Parathyroid adenoma (tissue), 2 donors: ENCODE measurements at regions not wholly inside any gene's neighbourhood (a gene's known extent, or its start where the extent isn't known, plus 50 kb on each side); places are given as distances from the start of the nearest gene placed in this dataset.

ENCODE experiments used
- H2AFZ ChIP-seq: fragments of 300-600 bp; sonication (generic); one replicate; pipeline ENCODE4 v1.7.0; 2017; ENCODE audit warnings: antibody characterized with exemption, mild to moderate bottlenecking
- H3K27ac ChIP-seq: fragments of 300-600 bp; sonication (generic); one replicate; pipeline ENCODE4 v1.7.0; 2017
- H3K27me3 ChIP-seq: fragments of 300-600 bp; sonication (generic); one replicate; pipeline ENCODE4 v1.7.0; 2017; ENCODE audit warnings: low read length; ENCODE audit not compliant: control insufficient read depth, insufficient read depth
- H3K36me3 ChIP-seq: fragments of 300-600 bp; sonication (generic); one replicate; pipeline ENCODE4 v1.7.0; 2017; ENCODE audit warnings: low read length; ENCODE audit not compliant: control insufficient read depth, insufficient read depth
- H3K4me1 ChIP-seq: fragments of 300-600 bp; sonication (generic); one replicate; pipeline ENCODE4 v1.7.0; 2017; ENCODE audit warnings: control low read depth
- H3K4me2 ChIP-seq: fragments of 300-600 bp; sonication (generic); one replicate; pipeline ENCODE4 v1.7.0; 2017; ENCODE audit warnings: low read length
- H3K4me3 ChIP-seq: fragments of 300-600 bp; sonication (generic); one replicate; pipeline ENCODE4 v1.7.0; 2017; ENCODE audit warnings: low read depth, low read length
- H3K79me2 ChIP-seq: fragments of 300-600 bp; sonication (generic); one replicate; pipeline ENCODE4 v1.7.0; 2017; ENCODE audit warnings: control low read depth
- H3K9ac ChIP-seq: fragments of 300-600 bp; sonication (generic); one replicate; pipeline ENCODE4 v1.7.0; 2017; ENCODE audit warnings: mild to moderate bottlenecking
- H3K9me3 ChIP-seq: fragments of 300-600 bp; sonication (generic); one replicate; pipeline ENCODE4 v1.7.0; 2017; ENCODE audit warnings: low read length; ENCODE audit not compliant: control insufficient read depth
- TF ChIP-seq, protein P1 (sequence below): fragments of 300-600 bp; sonication (generic); IDR thresholded peaks from one replicate; pipeline ENCODE4 v1.7.0; 2017; ENCODE audit warnings: antibody characterized with exemption, mild to moderate bottlenecking
- donor health status: primary hyperparathyroidism.

- Histone ChIP-seq H3K9me3 (no peaks in the 10 kb centered on the region), H2AFZ (no peak overlapping the region), H3K36me3 (no peaks in the 10 kb centered on the region), H3K9ac (no peak overlapping the region), H3K4me3 (no peak overlapping the region), H3K4me1 (no peaks in the 10 kb centered on the region), H3K4me2 (no peak overlapping the region), H3K79me2 (no peaks in the 10 kb centered on the region), H3K27me3 (no peaks in the 10 kb centered on the region), H3K27ac (no peak overlapping the region)
- TF ChIP-seq, protein P1, sequence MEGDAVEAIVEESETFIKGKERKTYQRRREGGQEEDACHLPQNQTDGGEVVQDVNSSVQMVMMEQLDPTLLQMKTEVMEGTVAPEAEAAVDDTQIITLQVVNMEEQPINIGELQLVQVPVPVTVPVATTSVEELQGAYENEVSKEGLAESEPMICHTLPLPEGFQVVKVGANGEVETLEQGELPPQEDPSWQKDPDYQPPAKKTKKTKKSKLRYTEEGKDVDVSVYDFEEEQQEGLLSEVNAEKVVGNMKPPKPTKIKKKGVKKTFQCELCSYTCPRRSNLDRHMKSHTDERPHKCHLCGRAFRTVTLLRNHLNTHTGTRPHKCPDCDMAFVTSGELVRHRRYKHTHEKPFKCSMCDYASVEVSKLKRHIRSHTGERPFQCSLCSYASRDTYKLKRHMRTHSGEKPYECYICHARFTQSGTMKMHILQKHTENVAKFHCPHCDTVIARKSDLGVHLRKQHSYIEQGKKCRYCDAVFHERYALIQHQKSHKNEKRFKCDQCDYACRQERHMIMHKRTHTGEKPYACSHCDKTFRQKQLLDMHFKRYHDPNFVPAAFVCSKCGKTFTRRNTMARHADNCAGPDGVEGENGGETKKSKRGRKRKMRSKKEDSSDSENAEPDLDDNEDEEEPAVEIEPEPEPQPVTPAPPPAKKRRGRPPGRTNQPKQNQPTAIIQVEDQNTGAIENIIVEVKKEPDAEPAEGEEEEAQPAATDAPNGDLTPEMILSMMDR, result no peak
Observed at GRCh38 chr4:123841447-123842121, 445.0 kb downstream of the SPRY1 start.

GRCh38 chr4:123843137-123843536, 446.5 kb downstream of the SPRY1 start:
- H3K36me3 ChIP-seq, result no peaks in the 10 kb centered on the region
- no peak overlapping the region for H3K9ac ChIP-seq
- H3K27ac ChIP-seq, result no peak overlapping the region
- no peaks in the 10 kb centered on the region for H3K27me3 ChIP-seq
- no peaks in the 10 kb centered on the region for H3K79me2 ChIP-seq
- TF ChIP-seq, protein P1, result no peak
- no peaks in the 10 kb centered on the region for H3K9me3 ChIP-seq
- no peak overlapping the region for H3K4me2 ChIP-seq
- H3K4me1 ChIP-seq, result no peaks in the 10 kb centered on the region
- no peak overlapping the region for H2AFZ ChIP-seq
- no peak overlapping the region for H3K4me3 ChIP-seq

- Histone ChIP-seq H3K9ac (no peak overlapping the region), H3K79me2 (no peaks in the 10 kb centered on the region), H3K27ac (no peak overlapping the region)
Observed at GRCh38 chr4:123844374-123844773, 447.8 kb downstream of the SPRY1 start.

GRCh38 chr4:123846092-123846491, 449.5 kb downstream of the SPRY1 start:
- Histone ChIP-seq H3K4me1 (no peaks in the 10 kb centered on the region), H3K4me2 (no peak overlapping the region), H3K27ac (no peak overlapping the region), H2AFZ (no peak overlapping the region), H3K27me3 (no peaks in the 10 kb centered on the region), H3K79me2 (no peaks in the 10 kb centered on the region), H3K4me3 (no peak overlapping the region), H3K9ac (no peak overlapping the region), H3K36me3 (no peaks in the 10 kb centered on the region), H3K9me3 (no peaks in the 10 kb centered on the region)
- TF ChIP-seq, protein P1, result no peak

More at GRCh38 chr4:123844374-123844773, 447.8 kb downstream of the SPRY1 start:
- no peaks in the 10 kb centered on the region for H3K27me3 ChIP-seq
- H3K36me3 ChIP-seq, result no peaks in the 10 kb centered on the region
- no peaks in the 10 kb centered on the region for H3K9me3 ChIP-seq
- no peak overlapping the region for H3K4me3 ChIP-seq
- H2AFZ ChIP-seq, result no peak overlapping the region
- H3K4me2 ChIP-seq, result no peak overlapping the region
- H3K4me1 ChIP-seq, result no peaks in the 10 kb centered on the region
- TF ChIP-seq, protein P1, result no peak

- H3K9ac ChIP-seq, result no peak overlapping the region
- no peaks in the 10 kb centered on the region for H3K79me2 ChIP-seq
- no peaks in the 10 kb centered on the region for H3K36me3 ChIP-seq
- TF ChIP-seq, protein P1, result no peak
- H3K4me1 ChIP-seq, result no peaks in the 10 kb centered on the region
- no peak overlapping the region for H3K4me2 ChIP-seq
- no peak overlapping the region for H3K4me3 ChIP-seq
- no peak overlapping the region for H3K27ac ChIP-seq
- H2AFZ ChIP-seq, result no peak overlapping the region
- no peaks in the 10 kb centered on the region for H3K9me3 ChIP-seq
- H3K27me3 ChIP-seq, result no peaks in the 10 kb centered on the region
Observed at GRCh38 chr4:123846561-123846960, 450.0 kb downstream of the SPRY1 start.
